ENCODE measurements at regions not wholly inside any gene's neighbourhood (a gene's known extent, or its start where the extent isn't known, plus 50 kb on each side); places are given as distances from the start of the nearest gene placed in this dataset.

- ChIA-PET POLR2A (no interaction called here), CTCF (no interaction called here)
- no peak for TF ChIP-seq POLR2AphosphoS5 (IDR thresholded peaks at IDR 0.05; ENCODE audit: insufficient read depth, low read depth, low read length)
- no peak for TF ChIP-seq JUN (IDR thresholded peaks at IDR 0.05; ENCODE audit: borderline replicate concordance, insufficient read depth, insufficient read length, low read depth)
- no peak for TF ChIP-seq MYC (IDR thresholded peaks at IDR 0.05; ENCODE audit: low read depth, low read length)
- no peak for TF ChIP-seq POLR2A (IDR thresholded peaks at IDR 0.05; ENCODE audit: low read depth, low read length)
- no peak for TF ChIP-seq FOS (IDR thresholded peaks at IDR 0.05; ENCODE audit: borderline replicate concordance, insufficient read depth, low read length)
- no peak for TF ChIP-seq EZH2 (IDR thresholded peaks at IDR 0.05; ENCODE audit: borderline replicate concordance, low read depth, low read length, severe bottlenecking)
- dilution Hi-C loops (cut with MboI; ENCODE audit: extremely low pct_ligation_motif_present, low sequenced_read_pairs) (no loop called here), intact Hi-C loops (cut with micrococcal nuclease) (no loop called here)
- H3K4me2 ChIP-seq (ENCODE audit: insufficient read depth, low read length), result no peak overlapping the region
- no peak overlapping the region for H2AFZ ChIP-seq (ENCODE audit: low read depth, low read length)
- H3K79me2 ChIP-seq (ENCODE audit: control insufficient read depth, insufficient read depth, low read length), result no peaks in the 10 kb centered on the region
- H3K27ac ChIP-seq (ENCODE audit: insufficient read depth, low read depth, low read length), result no peak overlapping the region
- no peaks in the 10 kb centered on the region for H3K9me1 ChIP-seq (replicated peaks; ENCODE audit: control insufficient read depth, extremely low read depth, insufficient read depth, low read length)
- no peak overlapping the region for H3K9ac ChIP-seq (replicated peaks; ENCODE audit: extremely low read depth, insufficient read depth, low read length)
- H3K27me3 ChIP-seq (ENCODE audit: control insufficient read depth in 2 of 2, insufficient read depth in 2 of 2, low read length in 2 of 2), result no peaks in the 10 kb centered on the region
- no peak overlapping the region for H3K4me3 ChIP-seq (replicated peaks in 1 of 3; ENCODE audit: insufficient read depth in 1 of 3, low read depth in 1 of 3, low read length in 3 of 3)
- FAIRE-seq, result no peak
- DNase-seq (ENCODE audit: low read depth, low spot score), result no peak
- no TSS peak for BruUV-seq (replicated peaks)
- H3K4me1 ChIP-seq (ENCODE audit: control insufficient read depth, extremely low read depth, insufficient read depth, low read length), result no peaks in the 10 kb centered on the region
- no peaks in the 10 kb centered on the region for H4K20me1 ChIP-seq (replicated peaks; ENCODE audit: control insufficient read depth, extremely low read depth, insufficient read depth, low read length)
- no peaks in the 10 kb centered on the region for H3K9me3 ChIP-seq (replicated peaks; ENCODE audit: control insufficient read depth, insufficient read depth, low read length)
- H3K36me3 ChIP-seq (ENCODE audit: control insufficient read depth in 2 of 2, extremely low read depth in 1 of 2, insufficient read depth in 2 of 2, low read length in 2 of 2), result no peaks in the 10 kb centered on the region
Observed at GRCh38 chr13:83531022-83531421, 351.3 kb downstream of the SLITRK1 start.

DNA sequence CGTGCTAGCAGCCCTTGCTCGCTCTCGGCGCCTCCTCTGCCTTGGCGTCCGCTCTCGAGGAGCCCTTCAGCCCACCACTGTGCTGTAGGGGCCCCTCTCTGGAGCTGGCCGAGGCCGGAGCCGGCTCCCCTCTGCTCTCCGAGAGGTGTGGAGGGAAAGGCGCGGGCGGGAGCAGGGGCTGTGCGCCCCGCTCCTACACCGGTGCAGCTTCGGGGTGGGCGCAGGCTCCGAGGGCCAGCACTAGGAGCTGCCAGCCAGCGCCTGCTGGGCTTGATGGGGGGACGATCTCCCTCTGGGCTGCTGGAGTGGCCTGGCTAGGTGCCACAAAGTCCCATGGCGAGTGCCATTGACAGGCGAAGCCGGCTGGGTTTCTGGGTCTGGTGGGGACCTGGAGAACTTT, 365.5 kb downstream of the SLITRK1 start:
- H4K20me1 ChIP-seq (replicated peaks; ENCODE audit: control insufficient read depth, extremely low read depth, insufficient read depth, low read length), result no peaks in the 10 kb centered on the region
- H3K4me2 ChIP-seq (ENCODE audit: insufficient read depth, low read length), result no peak overlapping the region
- intact Hi-C loops (cut with micrococcal nuclease) (no loop called here), dilution Hi-C loops (cut with MboI; ENCODE audit: extremely low pct_ligation_motif_present, low sequenced_read_pairs) (no loop called here)
- no peak overlapping the region for H2AFZ ChIP-seq (ENCODE audit: low read depth, low read length)
- no peak for DNase-seq (ENCODE audit: low read depth, low spot score)
- H3K9me1 ChIP-seq (replicated peaks; ENCODE audit: control insufficient read depth, extremely low read depth, insufficient read depth, low read length), result no peaks in the 10 kb centered on the region
- TF ChIP-seq JUN (IDR thresholded peaks at IDR 0.05; ENCODE audit: borderline replicate concordance, insufficient read depth, insufficient read length, low read depth) (no peak), CTCF (IDR thresholded peaks at IDR 0.05; ENCODE audit: extremely low read depth in 1 of 2, insufficient read depth in 1 of 2, low read depth in 1 of 2, low read length in 2 of 2) (no peak), FOS (IDR thresholded peaks at IDR 0.05; ENCODE audit: borderline replicate concordance, insufficient read depth, low read length) (no peak), POLR2AphosphoS5 (IDR thresholded peaks at IDR 0.05; ENCODE audit: insufficient read depth, low read depth, low read length) (no peak), MYC (IDR thresholded peaks at IDR 0.05; ENCODE audit: low read depth, low read length) (no peak), POLR2A (IDR thresholded peaks at IDR 0.05; ENCODE audit: low read depth, low read length) (no peak), GATA2 (IDR thresholded peaks at IDR 0.05; ENCODE audit: insufficient read depth, insufficient read length, low read depth, low read length) (no peak), MAX (IDR thresholded peaks at IDR 0.05; ENCODE audit: insufficient read depth, insufficient read length) (no peak), EZH2 (IDR thresholded peaks at IDR 0.05; ENCODE audit: borderline replicate concordance, low read depth, low read length, severe bottlenecking) (no peak)
- no TSS peak for BruUV-seq (replicated peaks)
- FAIRE-seq, result no peak
- H3K4me3 ChIP-seq (replicated peaks in 1 of 3; ENCODE audit: insufficient read depth in 1 of 3, low read depth in 1 of 3, low read length in 3 of 3), result no peak overlapping the region
- H3K27me3 ChIP-seq (ENCODE audit: control insufficient read depth in 2 of 2, insufficient read depth in 2 of 2, low read length in 2 of 2), result no peaks in the 10 kb centered on the region
- no peak overlapping the region for H3K9ac ChIP-seq (replicated peaks; ENCODE audit: extremely low read depth, insufficient read depth, low read length)
- H3K79me2 ChIP-seq (ENCODE audit: control insufficient read depth, insufficient read depth, low read length), result no peaks in the 10 kb centered on the region
- POLR2A ChIA-PET, result no interaction called here
- no peaks in the 10 kb centered on the region for H3K36me3 ChIP-seq (ENCODE audit: control insufficient read depth in 2 of 2, extremely low read depth in 1 of 2, insufficient read depth in 2 of 2, low read length in 2 of 2)
- H3K27ac ChIP-seq (ENCODE audit: insufficient read depth, low read depth, low read length), result no peak overlapping the region
- peaks cover 2% of the 10 kb centered on the region for H3K9me3 ChIP-seq (replicated peaks; ENCODE audit: control insufficient read depth, insufficient read depth, low read length)
- CTCF ChIA-PET, result no interaction called here
- H3K4me1 ChIP-seq (ENCODE audit: control insufficient read depth, extremely low read depth, insufficient read depth, low read length), result no peaks in the 10 kb centered on the region

Data from endothelial cell of umbilical vein (primary cell).